ENCODE measurements at regions not wholly inside any gene's neighbourhood (a gene's known extent, or its start where the extent isn't known, plus 50 kb on each side); places are given as distances from the start of the nearest gene placed in this dataset.
"Not testable (repeated sequence)": the region's sequence is repeated elsewhere in the genome, so short reads cannot be mapped to it uniquely, and the experiment has no call there.

DNA sequence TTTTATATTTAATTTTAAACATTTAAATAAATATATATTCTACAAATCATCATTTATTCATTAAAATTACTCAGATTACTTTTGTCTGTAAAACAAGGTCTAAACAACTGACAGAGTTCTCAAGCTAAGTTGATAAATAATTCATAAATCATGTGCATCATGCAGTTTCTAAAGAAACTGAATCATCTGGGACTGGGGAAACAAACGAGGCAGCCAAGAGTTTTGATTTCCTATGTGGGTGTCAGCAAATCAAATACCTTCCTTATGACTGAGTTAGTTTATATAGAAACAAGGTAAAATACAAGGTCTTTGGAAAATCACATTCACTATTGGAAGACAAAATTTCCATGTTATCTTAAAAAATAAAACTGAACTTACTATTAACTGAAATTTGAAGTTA is 149.9 kb upstream of the BEND6 start:
- no peak for DNase-seq
- ATAC-seq: no peak

DNA sequence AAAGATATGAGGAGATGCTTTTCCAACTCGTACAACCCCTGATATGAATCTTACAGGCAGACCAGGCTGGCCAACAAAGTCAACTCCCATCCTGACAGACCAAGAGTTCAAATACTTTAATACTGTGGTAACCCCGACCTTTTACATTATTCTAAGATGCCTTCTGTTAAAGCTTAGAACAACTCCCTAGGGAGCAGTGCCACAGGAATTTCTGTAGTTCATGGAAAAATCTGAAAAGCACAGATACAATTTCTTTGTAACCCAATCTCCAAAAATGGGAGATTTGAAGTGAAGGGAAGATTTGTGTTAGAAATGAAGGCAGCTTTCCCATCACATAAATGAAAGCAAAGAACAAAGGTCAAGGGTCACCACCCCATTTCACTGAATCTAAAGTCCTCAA is 151.3 kb upstream of the BEND6 start:
- no peak for ATAC-seq
- DNase-seq: no peak

GRCh38 chr6:56802584-56802983 is 152.3 kb upstream of the BEND6 start:
- ATAC-seq (no peak), DNase-seq (no peak)

DNA sequence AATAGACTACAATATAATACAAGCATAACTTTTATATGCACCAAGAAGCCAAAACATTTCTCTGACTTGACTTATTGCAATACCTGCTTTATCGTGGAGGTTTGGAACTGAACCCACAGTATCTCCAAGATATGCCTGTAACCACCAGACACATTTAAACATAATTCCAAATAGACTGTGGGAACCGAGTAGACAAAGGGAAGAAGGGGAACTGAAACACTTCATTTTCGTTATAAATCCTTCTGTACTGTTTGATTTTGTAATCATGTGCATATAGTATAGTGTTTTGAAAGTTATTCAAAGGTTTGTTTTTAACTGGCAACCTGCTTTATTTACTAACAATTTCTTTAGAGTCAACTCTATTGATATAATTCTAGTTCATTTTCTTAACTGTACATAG is 154.9 kb upstream of the BEND6 start:
- no peak for DNase-seq
- ATAC-seq: no peak

DNA sequence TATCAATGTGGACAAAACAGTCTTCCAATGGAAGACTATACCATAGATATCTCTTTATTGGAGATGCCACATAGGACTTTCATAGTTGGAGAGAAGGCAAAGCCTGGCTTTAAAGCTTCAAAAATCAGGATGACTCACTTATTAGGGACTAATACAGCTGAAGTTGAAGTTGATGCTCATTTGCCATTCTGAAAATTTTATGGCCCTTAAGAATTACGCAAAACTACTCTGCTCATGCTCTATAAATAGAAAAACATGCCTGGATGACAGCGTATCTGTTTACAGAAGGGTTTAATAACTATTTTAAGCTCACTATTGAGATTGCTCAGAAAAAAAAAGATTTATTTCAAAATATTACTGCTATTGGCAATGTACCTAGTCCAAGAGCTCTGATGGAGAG is 155.5 kb upstream of the DST start:
- no peak for DNase-seq

DNA sequence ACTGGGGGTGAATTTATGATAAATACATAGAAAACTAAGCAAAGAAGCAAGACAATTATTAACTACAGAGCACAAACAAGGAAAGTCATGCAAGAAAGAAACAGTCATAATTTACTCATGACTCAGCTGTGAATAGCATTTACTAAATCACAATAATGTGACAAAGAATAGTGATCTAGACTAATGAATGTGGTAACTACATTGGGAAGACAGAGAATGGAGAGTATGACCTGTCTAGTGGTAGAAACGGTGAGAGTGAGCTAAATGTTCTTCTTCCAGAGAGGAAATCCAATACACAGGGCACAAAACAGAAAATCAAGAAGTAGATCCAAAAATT is 153.5 kb upstream of the DST start:
- DNase-seq (no peak), ATAC-seq (no peak)

More for the DNA sequence above, 155.5 kb upstream of the DST start:
- ATAC-seq: no peak

- no peak for ATAC-seq
- no peak for DNase-seq
These were observed 152.9 kb upstream of the DST start for GRCh38 chr6:56795466-56796195.

DNA sequence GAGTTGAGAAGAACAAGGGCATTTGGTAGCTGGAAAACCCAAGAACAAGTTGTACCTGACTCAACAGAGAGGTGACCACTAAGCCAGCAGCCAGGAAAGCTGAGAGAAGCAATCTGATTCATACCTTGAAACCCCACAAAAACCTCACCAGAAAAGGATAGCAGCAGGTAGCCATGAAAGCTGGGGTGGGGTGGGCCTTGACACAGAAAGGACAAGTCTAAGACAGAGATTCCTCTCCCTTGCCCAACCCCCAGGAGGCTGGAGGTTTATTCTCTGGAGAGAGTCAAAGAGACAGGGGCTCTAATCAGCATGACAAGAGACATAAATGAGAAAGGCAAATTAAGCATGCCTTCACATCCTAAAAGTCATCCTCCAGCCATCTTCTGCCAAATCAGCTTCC is 151.7 kb upstream of the DST start:
- no peak for ATAC-seq

DNA sequence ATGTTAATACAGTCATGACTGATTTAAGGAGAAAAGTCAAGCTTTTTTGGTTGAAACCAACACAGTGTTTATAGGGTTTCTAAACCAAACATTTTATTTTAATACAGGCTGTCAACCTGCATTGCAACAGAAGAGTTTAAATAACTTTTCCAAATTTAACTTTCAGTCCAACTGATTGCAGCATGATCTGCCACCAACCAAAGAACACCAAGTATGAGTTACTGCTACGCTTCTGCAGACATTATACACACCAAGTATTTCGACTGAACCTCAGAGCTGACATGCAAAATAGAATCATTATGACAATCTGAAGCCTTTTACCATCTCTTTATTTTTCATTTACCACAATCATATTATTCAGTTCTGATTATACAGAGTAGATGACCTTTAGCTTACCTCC is 151.2 kb upstream of the DST start:
- no peak for ATAC-seq
- DNase-seq: no peak

More for the DNA sequence above, 151.7 kb upstream of the DST start:
- DNase-seq: no peak

- DNase-seq: no peak
- no peak for ATAC-seq
These were observed 147.7 kb upstream of the DST start for GRCh38 chr6:56790414-56790813.

- no peak for ATAC-seq
- no peak for DNase-seq
These were observed 147.2 kb upstream of the DST start for GRCh38 chr6:56789879-56790278.

GRCh38 chr6:56789342-56789741 is 146.7 kb upstream of the DST start:
- DNase-seq (no peak), ATAC-seq (no peak)

GRCh38 chr6:56787209-56787608 is 144.5 kb upstream of the DST start:
- DNase-seq (no peak), ATAC-seq (no peak)

GRCh38 chr6:56786256-56786655 is 143.6 kb upstream of the DST start:
- no peak for DNase-seq
- ATAC-seq: no peak

DNA sequence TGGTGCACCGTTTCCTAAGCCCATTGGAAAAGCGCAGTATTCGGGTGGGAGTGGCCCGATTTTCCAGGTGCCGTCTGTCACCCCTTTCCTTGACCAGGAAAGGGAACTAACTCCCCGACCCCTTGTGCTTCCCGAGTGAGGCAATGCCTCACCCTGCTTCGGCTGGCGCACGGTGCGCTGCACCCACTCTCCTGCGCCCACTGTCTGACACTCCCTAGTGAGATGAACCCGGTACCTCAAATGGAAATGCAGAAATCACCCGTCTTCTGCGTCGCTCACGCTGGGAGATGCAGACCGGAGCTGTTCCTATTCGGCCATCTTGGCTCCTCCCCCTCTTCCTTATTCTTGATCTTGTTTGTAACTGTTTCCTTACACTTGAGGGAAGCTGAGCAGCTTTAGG is 142.8 kb upstream of the DST start:
- DNase-seq, ATAC-seq: not testable (repeated sequence)

DNA sequence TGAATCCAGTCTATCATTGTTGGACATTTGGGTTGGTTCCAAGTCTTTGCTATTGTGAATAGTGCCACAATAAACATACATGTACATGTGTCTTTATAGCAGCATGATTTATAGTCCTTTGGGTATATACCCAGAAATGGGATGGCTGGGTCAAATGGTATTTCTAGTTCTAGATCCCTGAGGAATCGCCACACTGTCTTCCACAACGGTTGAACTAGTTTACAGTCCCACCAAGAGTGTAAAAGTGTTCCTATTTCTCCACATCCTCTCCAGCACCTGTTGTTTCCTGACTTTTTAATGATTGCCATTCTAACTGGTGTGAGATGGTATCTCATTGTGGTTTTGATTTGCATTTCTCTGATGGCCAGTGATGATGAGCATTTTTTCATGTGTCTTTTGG is 137.4 kb upstream of the DST start:
- not testable (repeated sequence) for ATAC-seq, DNase-seq

DNA sequence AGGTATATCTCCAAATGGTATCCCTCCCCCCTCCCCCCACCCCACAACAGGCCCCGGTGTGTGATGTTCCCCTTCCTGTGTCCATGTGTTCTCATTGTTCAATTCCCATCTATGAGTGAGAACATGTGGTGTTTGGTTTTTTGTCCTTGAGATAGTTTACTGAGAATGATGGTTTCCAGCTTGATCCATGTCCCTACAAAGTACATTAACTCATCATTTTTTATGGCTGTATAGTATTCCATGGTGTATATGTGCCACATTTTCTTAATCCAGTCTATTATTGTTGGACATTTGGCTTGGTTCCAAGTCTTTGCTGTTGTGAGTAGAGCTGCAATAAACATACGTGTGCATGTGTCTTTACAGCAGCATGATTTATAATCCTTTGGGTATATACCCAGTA is 135.8 kb upstream of the DST start:
- not testable (repeated sequence) for ATAC-seq, DNase-seq

GRCh38 chr6:56775498-56776166 is 132.9 kb upstream of the DST start:
- no peak for DNase-seq
- no peak for ATAC-seq

GRCh38 chr6:56772737-56773184 is 130.1 kb upstream of the DST start:
- DNase-seq (no peak), ATAC-seq (no peak)

DNA sequence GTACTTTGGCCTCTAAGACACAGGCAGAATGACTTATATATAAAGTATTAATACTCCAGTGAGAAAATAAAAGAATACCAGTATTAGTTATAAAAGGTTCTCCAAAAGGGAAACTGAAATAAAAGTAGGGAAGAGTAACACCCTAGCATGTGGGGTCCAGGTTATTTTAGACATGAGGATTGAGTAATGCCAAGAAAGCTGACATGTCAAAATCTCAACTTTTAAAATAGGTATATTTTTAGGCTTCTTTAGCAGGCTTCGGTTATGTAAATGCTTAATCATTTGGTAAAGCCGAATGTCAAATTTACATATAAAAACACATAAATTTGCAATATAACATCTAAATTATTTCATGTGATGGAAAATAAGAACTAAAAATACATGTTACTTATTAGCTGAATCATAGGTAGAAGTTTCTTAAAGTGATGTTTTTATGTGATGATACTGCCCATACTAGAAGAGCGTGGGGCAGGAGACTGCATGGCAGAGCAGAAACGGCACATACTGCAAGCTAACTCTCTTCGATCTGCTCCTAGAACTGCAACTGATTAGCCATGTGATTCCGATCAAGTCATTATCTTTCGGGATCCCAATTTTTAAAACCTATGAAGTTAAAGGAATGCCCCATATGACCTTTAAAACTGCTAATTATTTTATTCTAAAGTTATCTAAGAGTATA is 129.4 kb upstream of the DST start:
- no peak for DNase-seq

GRCh38 chr6:56771189-56771588 is 128.5 kb upstream of the DST start:
- no peak for DNase-seq

More for the DNA sequence above, 129.4 kb upstream of the DST start:
- no peak for ATAC-seq

GRCh38 chr6:56770011-56770520 is 127.4 kb upstream of the DST start:
- ATAC-seq (no peak), DNase-seq (no peak)

More at GRCh38 chr6:56771189-56771588, 128.5 kb upstream of the DST start:
- ATAC-seq: no peak

- ATAC-seq: no peak
These were observed 125.3 kb upstream of the DST start for GRCh38 chr6:56767892-56768531.

More at GRCh38 chr6:56767892-56768531, 125.3 kb upstream of the DST start:
- DNase-seq: no peak

Measured in stimulated activated naive CD8-positive, alpha-beta T cell treated with anti-CD3 and anti-CD28 coated beads, Interleukin-15, Interleukin-2, amounts not matched to agents 100 U/mL and 50 U/mL, for 24 hours (primary cell).